Panc1 (cell line): ENCODE measurements at regions not wholly inside any gene's neighbourhood (a gene's known extent, or its start where the extent isn't known, plus 50 kb on each side); places are given as distances from the start of the nearest gene placed in this dataset.

Experiments used
- ATAC-seq: fragments of 200-7000 bp; cut with Tn5 transposase; 2 replicates; pipeline ENCODE4 v1.9.1; 2020; ENCODE audit warnings: mild to moderate bottlenecking, moderate library complexity
- BruUV-seq: library from RNA; stranded (reverse); fragments of 400-500 nt; replicated peaks from 2 replicates; lab custom pipeline; 2021; lab: Mats Ljungman, UMichigan
- CTCF ChIA-PET: fragments of 300-600 bp; sonication (Branson Sonifier 250); formaldehyde crosslinking; loops from one replicate; lab custom pipeline; 2022; ENCODE audit warnings: antibody characterized with exemption; lab: Charles Lee
- POLR2A ChIA-PET: fragments of 300-600 bp; sonication (Branson Sonifier 250); formaldehyde crosslinking; loops from one replicate; lab custom pipeline; 2022; ENCODE audit warnings: antibody characterized with exemption; lab: Charles Lee
- DNase-seq: peaks from one replicate; pipeline ENCODE4 v3.0.0-alpha.2; 2010; ENCODE audit warnings: low read depth, low spot score
- H3K27ac ChIP-seq: 2 replicates; pipeline ENCODE4 v1.5.1; 2011; ENCODE audit warnings: mild to moderate bottlenecking, low read length, inconsistent platforms
- H3K27me3 ChIP-seq: fragments of 200-500 bp; sonication (Bioruptor generic); 2 replicates; pipeline ENCODE4 v1.6.0; 2014; ENCODE audit warnings: low read length, inconsistent platforms; ENCODE audit not compliant: control insufficient read depth, insufficient read depth
- H3K36me3 ChIP-seq: fragments of 200-500 bp; sonication (Bioruptor generic); 2 replicates; pipeline ENCODE4 v1.5.1; 2014; ENCODE audit warnings: inconsistent platforms, mild to moderate bottlenecking, low read length, moderate library complexity; ENCODE audit not compliant: control insufficient read depth, insufficient read depth
- H3K4me1 ChIP-seq: 2 replicates; pipeline ENCODE4 v1.5.1; 2011; ENCODE audit warnings: inconsistent platforms, mild to moderate bottlenecking, low read length, moderate library complexity; ENCODE audit not compliant: control insufficient read depth, insufficient read depth
- H3K4me3 ChIP-seq, 2 experiments: 2 replicates each; pipeline ENCODE4 v1.5.1; 2011 to 2012; ENCODE audit warnings: low read depth in 2 of 2, low read length in 2 of 2, mild to moderate bottlenecking in 2 of 2, inconsistent platforms in 1 of 2, moderate library complexity in 1 of 2
- H3K9me3 ChIP-seq: fragments of 200-500 bp; sonication (Bioruptor generic); 2 replicates; pipeline ENCODE4 v1.5.1; 2014; ENCODE audit warnings: low read depth, mild to moderate bottlenecking, inconsistent platforms, low read length, moderate library complexity; ENCODE audit not compliant: control insufficient read depth, insufficient read depth
- POLR2AphosphoS5 ChIP-seq: IDR thresholded peaks from 2 replicates; pipeline ENCODE4 v1.6.1; 2012; ENCODE audit warnings: mild to moderate bottlenecking, low read depth, low read length, moderate library complexity
- SIN3A ChIP-seq: IDR thresholded peaks from 2 replicates; pipeline ENCODE4 v1.6.1; 2012; ENCODE audit warnings: low read depth, mild to moderate bottlenecking, low read length, moderate library complexity, borderline replicate concordance; ENCODE audit not compliant: insufficient read depth
- TCF7L2 ChIP-seq: IDR thresholded peaks from 2 replicates; pipeline ENCODE4 v1.6.1; 2011; ENCODE audit warnings: mild to moderate bottlenecking, low read depth, low read length, inconsistent platforms
- in situ Hi-C: cut with HindIII; loops from 2 replicates; pipeline ENCODE4 v1.10.0; 2016; ENCODE audit warnings: low sequenced_read_pairs, low pct_unique_long_range_greater_than_20kb
- intact Hi-C: fragments of 100-400 bp; cut with micrococcal nuclease; formaldehyde crosslinking; loops from one replicate; pipeline ENCODE4 v1.10.0; 2022; ENCODE audit not compliant: unreplicated experiment
- TF ChIP-seq, protein P1 (sequence below): fragments of 450-650 bp; IDR thresholded peaks from 2 replicates; pipeline ENCODE4 v1.5.1; 2017; ENCODE audit warnings: mild to moderate bottlenecking
- TF ChIP-seq, protein P2 (sequence below), 2 experiments: IDR thresholded peaks; 2 replicates each; pipeline ENCODE4 v1.6.1; 2011 to 2012; ENCODE audit warnings: low read depth in 2 of 2, control low read depth in 1 of 2, low read length in 1 of 2, mild to moderate bottlenecking in 1 of 2, moderate library complexity in 1 of 2; ENCODE audit not compliant: insufficient read depth in 1 of 2

DNA sequence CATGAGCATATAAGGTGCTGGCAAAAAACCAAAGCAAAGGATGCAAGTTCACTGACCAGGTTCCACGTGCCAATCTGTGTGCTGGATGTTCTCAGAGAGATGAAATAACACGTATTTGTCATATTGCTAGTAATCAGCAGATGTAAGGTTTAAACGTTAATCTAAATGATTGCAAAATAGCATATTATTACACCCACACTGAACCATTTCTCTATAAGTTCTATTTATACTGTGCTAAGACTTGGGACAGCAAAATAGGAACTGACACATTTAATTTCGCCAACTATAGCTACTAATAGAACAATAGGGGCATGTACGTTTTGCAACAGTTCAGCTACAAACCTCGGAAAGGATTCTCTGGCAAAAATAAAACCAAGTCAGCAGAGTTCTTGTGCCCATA lies 350.3 kb upstream of the ZNF385D start:
- no peak for TF ChIP-seq TCF7L2
- TF ChIP-seq, protein P1, sequence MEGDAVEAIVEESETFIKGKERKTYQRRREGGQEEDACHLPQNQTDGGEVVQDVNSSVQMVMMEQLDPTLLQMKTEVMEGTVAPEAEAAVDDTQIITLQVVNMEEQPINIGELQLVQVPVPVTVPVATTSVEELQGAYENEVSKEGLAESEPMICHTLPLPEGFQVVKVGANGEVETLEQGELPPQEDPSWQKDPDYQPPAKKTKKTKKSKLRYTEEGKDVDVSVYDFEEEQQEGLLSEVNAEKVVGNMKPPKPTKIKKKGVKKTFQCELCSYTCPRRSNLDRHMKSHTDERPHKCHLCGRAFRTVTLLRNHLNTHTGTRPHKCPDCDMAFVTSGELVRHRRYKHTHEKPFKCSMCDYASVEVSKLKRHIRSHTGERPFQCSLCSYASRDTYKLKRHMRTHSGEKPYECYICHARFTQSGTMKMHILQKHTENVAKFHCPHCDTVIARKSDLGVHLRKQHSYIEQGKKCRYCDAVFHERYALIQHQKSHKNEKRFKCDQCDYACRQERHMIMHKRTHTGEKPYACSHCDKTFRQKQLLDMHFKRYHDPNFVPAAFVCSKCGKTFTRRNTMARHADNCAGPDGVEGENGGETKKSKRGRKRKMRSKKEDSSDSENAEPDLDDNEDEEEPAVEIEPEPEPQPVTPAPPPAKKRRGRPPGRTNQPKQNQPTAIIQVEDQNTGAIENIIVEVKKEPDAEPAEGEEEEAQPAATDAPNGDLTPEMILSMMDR: no peak
- TF ChIP-seq POLR2AphosphoS5: no peak
- no peak for TF ChIP-seq SIN3A
- TF ChIP-seq, protein P2, sequence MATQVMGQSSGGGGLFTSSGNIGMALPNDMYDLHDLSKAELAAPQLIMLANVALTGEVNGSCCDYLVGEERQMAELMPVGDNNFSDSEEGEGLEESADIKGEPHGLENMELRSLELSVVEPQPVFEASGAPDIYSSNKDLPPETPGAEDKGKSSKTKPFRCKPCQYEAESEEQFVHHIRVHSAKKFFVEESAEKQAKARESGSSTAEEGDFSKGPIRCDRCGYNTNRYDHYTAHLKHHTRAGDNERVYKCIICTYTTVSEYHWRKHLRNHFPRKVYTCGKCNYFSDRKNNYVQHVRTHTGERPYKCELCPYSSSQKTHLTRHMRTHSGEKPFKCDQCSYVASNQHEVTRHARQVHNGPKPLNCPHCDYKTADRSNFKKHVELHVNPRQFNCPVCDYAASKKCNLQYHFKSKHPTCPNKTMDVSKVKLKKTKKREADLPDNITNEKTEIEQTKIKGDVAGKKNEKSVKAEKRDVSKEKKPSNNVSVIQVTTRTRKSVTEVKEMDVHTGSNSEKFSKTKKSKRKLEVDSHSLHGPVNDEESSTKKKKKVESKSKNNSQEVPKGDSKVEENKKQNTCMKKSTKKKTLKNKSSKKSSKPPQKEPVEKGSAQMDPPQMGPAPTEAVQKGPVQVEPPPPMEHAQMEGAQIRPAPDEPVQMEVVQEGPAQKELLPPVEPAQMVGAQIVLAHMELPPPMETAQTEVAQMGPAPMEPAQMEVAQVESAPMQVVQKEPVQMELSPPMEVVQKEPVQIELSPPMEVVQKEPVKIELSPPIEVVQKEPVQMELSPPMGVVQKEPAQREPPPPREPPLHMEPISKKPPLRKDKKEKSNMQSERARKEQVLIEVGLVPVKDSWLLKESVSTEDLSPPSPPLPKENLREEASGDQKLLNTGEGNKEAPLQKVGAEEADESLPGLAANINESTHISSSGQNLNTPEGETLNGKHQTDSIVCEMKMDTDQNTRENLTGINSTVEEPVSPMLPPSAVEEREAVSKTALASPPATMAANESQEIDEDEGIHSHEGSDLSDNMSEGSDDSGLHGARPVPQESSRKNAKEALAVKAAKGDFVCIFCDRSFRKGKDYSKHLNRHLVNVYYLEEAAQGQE (IDR thresholded peaks at IDR 0.05; ENCODE audit: insufficient read depth in 1 of 2, low read depth in 2 of 2, low read length in 1 of 2): no peak
- intact Hi-C loops: no loop called here
- no TSS peak for BruUV-seq

DNA sequence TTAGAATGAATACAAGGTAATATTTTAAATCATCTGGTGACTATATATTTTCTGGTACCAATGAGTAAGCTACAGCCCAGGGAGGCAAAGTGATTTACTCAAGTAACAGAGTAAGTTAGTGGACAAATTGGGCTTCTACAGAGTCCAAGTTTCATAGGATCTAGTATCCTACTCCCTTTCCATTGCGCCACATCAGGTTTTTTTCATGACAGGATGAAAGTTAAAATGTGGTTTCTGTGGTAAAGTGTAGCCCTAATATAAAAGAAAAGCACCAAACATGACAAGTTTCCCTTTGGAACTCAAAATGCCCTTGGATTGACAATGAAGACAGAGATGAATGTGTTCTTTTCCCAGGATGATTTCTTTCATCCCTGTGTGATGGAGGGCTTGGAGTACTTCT lies 350.8 kb upstream of the ZNF385D start:
- intact Hi-C loops (no loop called here), in situ Hi-C loops (no loop called here)
- DNase-seq (no peak), ATAC-seq (no peak)
- ChIA-PET POLR2A (no interaction called here), CTCF (no interaction called here)
- no peaks in the 10 kb centered on the region for H3K4me1 ChIP-seq
- no peak overlapping the region for H3K4me3 ChIP-seq
- TF ChIP-seq TCF7L2 (no peak), POLR2AphosphoS5 (no peak), SIN3A (no peak)
- TF ChIP-seq, protein P2 (IDR thresholded peaks at IDR 0.05; ENCODE audit: insufficient read depth in 1 of 2, low read depth in 2 of 2, low read length in 1 of 2): no peak
- no peak overlapping the region for H3K27ac ChIP-seq
- BruUV-seq: no TSS peak
- H3K27me3 ChIP-seq: no peaks in the 10 kb centered on the region
- no peaks in the 10 kb centered on the region for H3K9me3 ChIP-seq
- H3K36me3 ChIP-seq: no peaks in the 10 kb centered on the region

More for the DNA sequence above, 350.3 kb upstream of the ZNF385D start:
- H3K4me3 ChIP-seq: no peak overlapping the region
- H3K4me1 ChIP-seq: no peaks in the 10 kb centered on the region
- CTCF ChIA-PET: no interaction called here
- no peak for DNase-seq
- H3K9me3 ChIP-seq: no peaks in the 10 kb centered on the region
- H3K27me3 ChIP-seq: no peaks in the 10 kb centered on the region
- no peak overlapping the region for H3K27ac ChIP-seq
- in situ Hi-C loops: no loop called here
- POLR2A ChIA-PET: no interaction called here
- H3K36me3 ChIP-seq: no peaks in the 10 kb centered on the region
- no peak for ATAC-seq
